HepG2 (cell line): ENCODE measurements at regions not wholly inside any gene's neighbourhood (a gene's known extent, or its start where the extent isn't known, plus 50 kb on each side); places are given as distances from the start of the nearest gene placed in this dataset.

Experiments
- ARID2 ChIP-seq: sonication (generic); formaldehyde crosslinking; IDR thresholded peaks from 2 replicates; pipeline ENCODE4 v1.8.1; 2022; ENCODE audit warnings: mild to moderate bottlenecking, missing genetic modification reagents, borderline replicate concordance
- EHMT2 ChIP-seq: fragments of 200-600 bp; sonication (generic); IDR thresholded peaks from 2 replicates; pipeline ENCODE4 v1.7.0; 2017; ENCODE audit warnings: antibody characterized with exemption, low read depth, low read length, borderline replicate concordance
- HMGA1 ChIP-seq: sonication (generic); formaldehyde crosslinking; conservative IDR thresholded peaks from 2 replicates; pipeline ENCODE4 v1.4.0; 2020; ENCODE audit warnings: missing genetic modification reagents
- MIER2 ChIP-seq: IDR thresholded peaks from 2 replicates; pipeline ENCODE4 v1.6.1; 2016; ENCODE audit warnings: missing biosample characterization, missing genetic modification reagents
- ZBTB2 ChIP-seq: sonication (generic); formaldehyde crosslinking; IDR thresholded peaks from 2 replicates; pipeline ENCODE4 v1.8.0; 2022; ENCODE audit warnings: low read depth, missing genetic modification reagents
- ZNF740 ChIP-seq: sonication (generic); formaldehyde crosslinking; IDR thresholded peaks from 2 replicates; pipeline ENCODE4 v1.4.0; 2020; ENCODE audit warnings: missing genetic modification reagents
- TF ChIP-seq, protein P1 (sequence below): sonication (generic); formaldehyde crosslinking; conservative IDR thresholded peaks from 2 replicates; pipeline ENCODE4 v1.4.0; 2020; ENCODE audit warnings: missing genetic modification reagents
- TF ChIP-seq, protein P2 (sequence below): sonication (generic); formaldehyde crosslinking; IDR thresholded peaks from 2 replicates; pipeline ENCODE4 v1.5.0; 2020; ENCODE audit warnings: mild to moderate bottlenecking, missing genetic modification reagents

DNA sequence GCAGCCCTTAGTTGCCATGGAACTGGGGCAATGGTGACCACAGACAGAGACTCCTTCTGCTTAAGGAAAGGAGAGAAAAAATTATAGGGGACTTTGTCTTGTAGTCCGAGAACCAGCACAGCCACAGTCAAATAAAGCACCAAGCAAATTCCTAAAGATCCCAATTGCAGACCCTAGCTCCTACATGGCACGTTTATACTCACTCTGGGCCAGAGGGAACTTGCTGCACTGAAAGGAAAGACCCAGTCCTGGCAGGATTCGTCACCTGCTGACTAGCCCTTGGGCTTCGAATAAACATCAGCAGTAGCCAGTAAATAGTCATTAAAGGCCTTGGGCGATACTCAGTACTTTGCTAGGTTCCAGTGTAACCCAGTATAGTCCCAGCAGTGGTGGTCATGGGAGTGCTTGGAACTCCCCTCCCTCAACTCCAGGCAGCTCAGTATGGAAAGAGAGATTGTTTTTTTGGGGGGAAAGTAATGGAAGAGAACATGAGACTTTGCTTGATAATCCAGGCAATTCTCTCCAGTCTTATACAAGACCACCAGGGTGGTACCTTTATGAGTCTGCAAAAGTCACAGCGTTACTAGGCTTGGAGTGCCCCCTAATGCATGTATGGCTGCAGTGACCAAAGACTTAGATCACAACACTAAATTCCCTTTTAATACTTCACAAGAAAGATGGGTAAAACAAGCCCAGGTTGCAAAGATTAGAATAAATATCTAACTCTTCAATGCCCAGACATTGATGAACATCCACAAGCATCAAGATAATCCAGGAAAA is 66.4 kb upstream of the AGTR1 start (continued):
- TF ChIP-seq ZBTB2 (CRISPR knock-in tag), result no peak
- no peak for TF ChIP-seq ZNF740
- TF ChIP-seq HMGA1 (CRISPR knock-in tag), result no peak
- TF ChIP-seq, protein P1, sequence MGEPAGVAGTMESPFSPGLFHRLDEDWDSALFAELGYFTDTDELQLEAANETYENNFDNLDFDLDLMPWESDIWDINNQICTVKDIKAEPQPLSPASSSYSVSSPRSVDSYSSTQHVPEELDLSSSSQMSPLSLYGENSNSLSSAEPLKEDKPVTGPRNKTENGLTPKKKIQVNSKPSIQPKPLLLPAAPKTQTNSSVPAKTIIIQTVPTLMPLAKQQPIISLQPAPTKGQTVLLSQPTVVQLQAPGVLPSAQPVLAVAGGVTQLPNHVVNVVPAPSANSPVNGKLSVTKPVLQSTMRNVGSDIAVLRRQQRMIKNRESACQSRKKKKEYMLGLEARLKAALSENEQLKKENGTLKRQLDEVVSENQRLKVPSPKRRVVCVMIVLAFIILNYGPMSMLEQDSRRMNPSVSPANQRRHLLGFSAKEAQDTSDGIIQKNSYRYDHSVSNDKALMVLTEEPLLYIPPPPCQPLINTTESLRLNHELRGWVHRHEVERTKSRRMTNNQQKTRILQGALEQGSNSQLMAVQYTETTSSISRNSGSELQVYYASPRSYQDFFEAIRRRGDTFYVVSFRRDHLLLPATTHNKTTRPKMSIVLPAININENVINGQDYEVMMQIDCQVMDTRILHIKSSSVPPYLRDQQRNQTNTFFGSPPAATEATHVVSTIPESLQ (CRISPR knock-in tag), result no peak
- no peak for TF ChIP-seq ARID2 (CRISPR knock-in tag)
- TF ChIP-seq, protein P2, sequence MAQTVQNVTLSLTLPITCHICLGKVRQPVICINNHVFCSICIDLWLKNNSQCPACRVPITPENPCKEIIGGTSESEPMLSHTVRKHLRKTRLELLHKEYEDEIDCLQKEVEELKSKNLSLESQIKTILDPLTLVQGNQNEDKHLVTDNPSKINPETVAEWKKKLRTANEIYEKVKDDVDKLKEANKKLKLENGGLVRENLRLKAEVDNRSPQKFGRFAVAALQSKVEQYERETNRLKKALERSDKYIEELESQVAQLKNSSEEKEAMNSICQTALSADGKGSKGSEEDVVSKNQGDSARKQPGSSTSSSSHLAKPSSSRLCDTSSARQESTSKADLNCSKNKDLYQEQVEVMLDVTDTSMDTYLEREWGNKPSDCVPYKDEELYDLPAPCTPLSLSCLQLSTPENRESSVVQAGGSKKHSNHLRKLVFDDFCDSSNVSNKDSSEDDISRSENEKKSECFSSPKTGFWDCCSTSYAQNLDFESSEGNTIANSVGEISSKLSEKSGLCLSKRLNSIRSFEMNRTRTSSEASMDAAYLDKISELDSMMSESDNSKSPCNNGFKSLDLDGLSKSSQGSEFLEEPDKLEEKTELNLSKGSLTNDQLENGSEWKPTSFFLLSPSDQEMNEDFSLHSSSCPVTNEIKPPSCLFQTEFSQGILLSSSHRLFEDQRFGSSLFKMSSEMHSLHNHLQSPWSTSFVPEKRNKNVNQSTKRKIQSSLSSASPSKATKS (CRISPR knock-in tag), result no peak
- TF ChIP-seq MIER2, result no peak
- no peak for TF ChIP-seq EHMT2
